ENCODE measurements at regions not wholly inside any gene's neighbourhood (a gene's known extent, or its start where the extent isn't known, plus 50 kb on each side); places are given as distances from the start of the nearest gene placed in this dataset.

- DNase-seq = no peak
Observed at GRCh38 chr10:6757158-6757557, 177.1 kb upstream of the PRKCQ start.

GRCh38 chr10:6756716-6757115 is 176.6 kb upstream of the PRKCQ start:
- DNase-seq = no peak

- no peak for DNase-seq
Observed at GRCh38 chr10:6755781-6756460, 175.8 kb upstream of the PRKCQ start.

GRCh38 chr10:6753644-6754043 is 173.6 kb upstream of the PRKCQ start:
- no peak for DNase-seq

GRCh38 chr10:6751363-6751762 is 171.3 kb upstream of the PRKCQ start:
- no peak for DNase-seq

GRCh38 chr10:6748981-6749635 is 169.0 kb upstream of the PRKCQ start:
- DNase-seq = no peak

- no peak for DNase-seq
Observed at GRCh38 chr10:6748029-6748428, 168.0 kb upstream of the PRKCQ start.

GRCh38 chr10:6746782-6747181 is 166.7 kb upstream of the PRKCQ start:
- DNase-seq = no peak

GRCh38 chr10:6743291-6743849 is 163.3 kb upstream of the PRKCQ start:
- no peak for DNase-seq

GRCh38 chr10:6741541-6741941 is 161.5 kb upstream of the PRKCQ start:
- DNase-seq = no peak

GRCh38 chr10:6739530-6740174 is 159.6 kb upstream of the PRKCQ start:
- no peak for DNase-seq

GRCh38 chr10:6738112-6738768 is 158.2 kb upstream of the PRKCQ start:
- DNase-seq = no peak

- no peak for DNase-seq
Observed at GRCh38 chr10:6737758-6738111, 157.7 kb upstream of the PRKCQ start.

GRCh38 chr10:6737080-6737641 is 157.1 kb upstream of the PRKCQ start:
- DNase-seq = no peak

- DNase-seq = no peak
Observed at GRCh38 chr10:6734286-6734685, 154.2 kb upstream of the PRKCQ start.

GRCh38 chr10:6729861-6730344 is 149.8 kb upstream of the PRKCQ start:
- no peak for DNase-seq

GRCh38 chr10:6729071-6729774 is 149.1 kb upstream of the PRKCQ start:
- DNase-seq = no peak

- DNase-seq = no peak
Observed at GRCh38 chr10:6726924-6727323, 146.8 kb upstream of the PRKCQ start.

- DNase-seq = no peak
Observed at GRCh38 chr10:6722616-6723004, 142.5 kb upstream of the PRKCQ start.

GRCh38 chr10:6721964-6722615 is 142.0 kb upstream of the PRKCQ start:
- no peak for DNase-seq

- no peak for DNase-seq
Observed at GRCh38 chr10:6721480-6721879, 141.4 kb upstream of the PRKCQ start.

GRCh38 chr10:6719561-6719960 is 139.5 kb upstream of the PRKCQ start:
- no peak for DNase-seq

Data from 8988T (cell line).